GM23248 (cell line): ENCODE measurements at regions not wholly inside any gene's neighbourhood (a gene's known extent, or its start where the extent isn't known, plus 50 kb on each side); places are given as distances from the start of the nearest gene placed in this dataset.

Source experiments
- DNase-seq: peaks from one replicate; pipeline ENCODE4 v3.0.0-alpha.2; 2015
- H2AFZ ChIP-seq: fragments of 200-600 bp; sonication (generic); 2 replicates; pipeline ENCODE4 v1.6.1; 2016; ENCODE audit warnings: antibody characterized with exemption
- H3F3A ChIP-seq: fragments of 200-600 bp; sonication (generic); 2 replicates; pipeline ENCODE4 v1.6.1; 2016; ENCODE audit warnings: mild to moderate bottlenecking, antibody characterized with exemption, mixed run types; ENCODE audit not compliant: insufficient read depth
- H3K27ac ChIP-seq: fragments of 200-600 bp; sonication (generic); 2 replicates; pipeline ENCODE4 v1.5.1; 2016; ENCODE audit warnings: mild to moderate bottlenecking
- H3K27me3 ChIP-seq: fragments of 200-600 bp; sonication (generic); replicated peaks from 2 replicates; pipeline ENCODE4 v1.6.1; 2016; ENCODE audit warnings: mild to moderate bottlenecking; ENCODE audit not compliant: insufficient read depth
- H3K36me3 ChIP-seq: fragments of 200-600 bp; sonication (generic); 2 replicates; pipeline ENCODE4 v1.6.1; 2016; ENCODE audit warnings: low read depth, mild to moderate bottlenecking
- H3K4me1 ChIP-seq: fragments of 200-600 bp; sonication (generic); 2 replicates; pipeline ENCODE4 v1.6.1; 2016; ENCODE audit warnings: mild to moderate bottlenecking; ENCODE audit not compliant: insufficient read depth
- H3K4me2 ChIP-seq: fragments of 200-600 bp; sonication (generic); one replicate; pipeline ENCODE4 v1.6.1; 2016; ENCODE audit warnings: mild to moderate bottlenecking; ENCODE audit not compliant: unreplicated experiment
- H3K4me3 ChIP-seq: fragments of 200-600 bp; sonication (generic); 2 replicates; pipeline ENCODE4 v1.5.1; 2016; ENCODE audit warnings: mild to moderate bottlenecking
- H3K79me2 ChIP-seq: fragments of 200-600 bp; sonication (generic); 2 replicates; pipeline ENCODE4 v1.6.1; 2016; ENCODE audit warnings: mild to moderate bottlenecking; ENCODE audit not compliant: insufficient read depth
- H3K9ac ChIP-seq: fragments of 200-600 bp; sonication (generic); 2 replicates; pipeline ENCODE4 v1.6.1; 2016; ENCODE audit warnings: mild to moderate bottlenecking
- H3K9me2 ChIP-seq: fragments of 200-600 bp; sonication (generic); 2 replicates; pipeline ENCODE4 v1.6.1; 2016; ENCODE audit warnings: mixed run types, mild to moderate bottlenecking, moderate library complexity; ENCODE audit not compliant: insufficient read depth
- H3K9me3 ChIP-seq: fragments of 200-600 bp; sonication (generic); one replicate; pipeline ENCODE4 v1.6.1; 2017; ENCODE audit warnings: low read depth
- H4K20me1 ChIP-seq: fragments of 200-600 bp; sonication (generic); 2 replicates; pipeline ENCODE4 v1.6.0; 2016; ENCODE audit not compliant: insufficient read depth
- EZH2 ChIP-seq: fragments of 200-600 bp; sonication (generic); IDR thresholded peaks from 2 replicates; pipeline ENCODE4 v1.6.1; 2018; ENCODE audit warnings: antibody characterized with exemption, mild to moderate bottlenecking; ENCODE audit not compliant: insufficient read depth, poor library complexity, severe bottlenecking
- EZH2phosphoT487 ChIP-seq: fragments of 200-600 bp; sonication (generic); IDR thresholded peaks from 2 replicates; pipeline ENCODE4 v1.6.1; 2018; ENCODE audit warnings: antibody characterized with exemption, moderate library complexity, mild to moderate bottlenecking, low read depth; ENCODE audit not compliant: insufficient read depth
- WGBS, 2 experiments: methylation state at CpG; one replicate each; pipeline ENCODE4 v1.1.6; 2015 to 2017; ENCODE audit warnings: low lambda C conversion rate in 2 of 2, low coverage in 1 of 2; ENCODE audit errors: missing lambda C conversion rate in 2 of 2; 5-methylcytosine and 5-hydroxymethylcytosine counted together
- in situ Hi-C: fragments of 300-500 bp; cut with MboI; formaldehyde crosslinking; loops from 2 replicates; pipeline ENCODE4 v1.15.0; 2020

DNA sequence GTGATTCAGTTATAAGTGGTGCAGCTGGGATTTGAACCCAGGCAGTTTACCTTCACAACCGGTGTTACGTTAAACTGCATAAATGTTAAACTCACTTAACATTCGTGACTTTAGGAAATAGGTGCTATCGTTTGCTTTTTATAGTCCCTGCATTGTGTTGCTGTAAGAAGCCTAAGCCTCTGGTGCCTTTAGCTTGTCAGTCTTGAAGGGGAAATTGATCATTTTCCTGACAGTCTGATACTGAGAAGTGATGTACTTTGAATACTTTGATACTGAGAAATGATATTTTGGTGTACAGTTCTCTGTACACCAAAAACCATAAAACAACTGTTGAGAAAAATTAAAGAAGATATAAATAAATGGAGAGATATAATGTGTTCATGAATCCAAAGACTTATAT lies 52.5 kb upstream of the NEDD9 start:
- Histone ChIP-seq H4K20me1 (no peaks in the 10 kb centered on the region), H3K27ac (no peak overlapping the region), H3F3A (no peaks in the 10 kb centered on the region), H3K4me3 (no peak overlapping the region), H3K9me2 (no peaks in the 10 kb centered on the region), H3K9me3 (no peaks in the 10 kb centered on the region), H3K9ac (no peak overlapping the region), H3K4me1 (no peaks in the 10 kb centered on the region), H3K36me3 (no peaks in the 10 kb centered on the region), H2AFZ (no peak overlapping the region), H3K4me2 (no peak overlapping the region), H3K27me3 (no peaks in the 10 kb centered on the region), H3K79me2 (no peaks in the 10 kb centered on the region)
- 90 to 93% methylated on average over 4 of the region's 4 CpGs for WGBS, 2 experiments
- TF ChIP-seq EZH2phosphoT487, result no peak
- no peak for TF ChIP-seq EZH2
- in situ Hi-C loops, result no loop called here
- DNase-seq, result no peak

DNA sequence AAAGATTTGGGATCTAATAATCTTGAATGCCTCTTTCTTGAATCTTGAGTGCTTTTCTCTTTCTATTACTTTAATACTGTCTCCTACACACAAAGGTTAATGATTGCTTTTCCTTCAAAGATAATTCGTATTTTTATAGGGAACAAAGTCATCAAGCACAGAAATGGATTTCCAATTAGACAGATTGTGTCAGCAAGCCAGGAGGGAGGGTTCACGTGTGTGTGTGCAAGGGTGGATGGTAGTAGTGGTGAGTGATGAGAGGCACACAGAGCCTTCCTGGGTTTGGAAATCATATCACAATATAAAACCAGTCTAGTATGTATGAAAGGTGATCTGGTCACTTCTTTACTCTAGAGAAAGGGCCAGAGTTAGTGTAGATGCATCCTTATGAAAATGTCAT lies 51.2 kb upstream of the NEDD9 start:
- Histone ChIP-seq H3K9me2 (no peaks in the 10 kb centered on the region), H4K20me1 (no peaks in the 10 kb centered on the region), H3K4me1 (0 out of 2 replicates have a peak, but pooled peaks cover 6% of the 10 kb centered on the region), H3K9me3 (no peaks in the 10 kb centered on the region), H3K79me2 (no peaks in the 10 kb centered on the region), H3K4me3 (no peak overlapping the region), H3K4me2 (no peak overlapping the region), H3K27ac (no peak overlapping the region), H3K9ac (no peak overlapping the region), H3F3A (no peaks in the 10 kb centered on the region), H2AFZ (no peak overlapping the region), H3K36me3 (no peaks in the 10 kb centered on the region), H3K27me3 (no peaks in the 10 kb centered on the region)
- in situ Hi-C loops, result no loop called here
- no peak for DNase-seq
- 72 to 80% methylated on average over 2 of the region's 2 CpGs for WGBS, 2 experiments
- no peak for TF ChIP-seq EZH2

DNA sequence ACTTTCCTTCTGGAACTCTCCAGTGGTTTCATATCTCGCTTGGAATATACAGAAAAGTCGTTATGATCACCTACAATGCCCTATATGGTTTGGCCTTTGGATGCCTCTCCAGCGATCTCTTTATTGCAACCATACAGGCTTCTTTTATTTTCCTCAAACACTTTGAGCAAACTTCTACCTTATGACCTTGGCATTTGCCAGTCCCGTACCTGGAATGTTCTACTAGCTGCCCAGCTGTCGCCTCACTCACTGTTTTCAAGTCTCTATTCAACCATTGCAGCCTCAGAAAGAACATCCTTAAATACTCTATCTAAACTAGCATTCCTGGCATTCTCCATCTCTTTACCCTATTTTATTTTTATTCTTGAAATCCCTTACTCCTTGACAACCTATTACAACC lies 50.4 kb upstream of the NEDD9 start:
- no peak for TF ChIP-seq EZH2phosphoT487
- TF ChIP-seq EZH2, result no peak
- Histone ChIP-seq H2AFZ (no peak overlapping the region), H3K27ac (no peak overlapping the region), H3K36me3 (no peaks in the 10 kb centered on the region), H3K9me3 (no peaks in the 10 kb centered on the region), H3K9me2 (no peaks in the 10 kb centered on the region), H3F3A (no peaks in the 10 kb centered on the region), H3K79me2 (no peaks in the 10 kb centered on the region), H3K4me2 (no peak overlapping the region), H3K27me3 (no peaks in the 10 kb centered on the region), H4K20me1 (no peaks in the 10 kb centered on the region), H3K4me1 (0 out of 2 replicates have a peak, but pooled peaks cover 8% of the 10 kb centered on the region), H3K4me3 (no peak overlapping the region), H3K9ac (no peak overlapping the region)
- no peak for DNase-seq
- in situ Hi-C loops, result no loop called here
- 79 to 83% methylated on average over 5 of the region's 5 CpGs for WGBS, 2 experiments
